IMR-90 (cell line): ENCODE measurements at regions not wholly inside any gene's neighbourhood (a gene's known extent, or its start where the extent isn't known, plus 50 kb on each side); places are given as distances from the start of the nearest gene placed in this dataset.

Experiments
- ATAC-seq: fragments of 200-7000 bp; cut with Tn5 transposase; 2 replicates; pipeline ENCODE4 v1.9.1; 2020; ENCODE audit warnings: low read depth, mild to moderate bottlenecking, moderate library complexity
- BruUV-seq: library from RNA; stranded (reverse); fragments of 400-500 nt; replicated peaks from 2 replicates; lab custom pipeline; 2021; lab: Mats Ljungman, UMichigan
- CTCF ChIA-PET: fragments of 300-600 bp; formaldehyde crosslinking; extraction: SDS; loops from one replicate; lab custom pipeline; 2021; ENCODE audit warnings: antibody characterized with exemption; lab: Yijun Ruan, JAX
- POLR2A ChIA-PET: fragments of 300-600 bp; sonication (Branson Sonifier 250); formaldehyde crosslinking; loops from one replicate; lab custom pipeline; 2022; ENCODE audit warnings: antibody characterized with exemption; ENCODE audit not compliant: unreplicated experiment; lab: Charles Lee
- DNase-seq: peaks from one replicate; pipeline ENCODE4 v3.0.0; 2013
- H2AFZ ChIP-seq: replicated peaks from 2 replicates; pipeline ENCODE3; 2013; ENCODE audit warnings: low read length, mild to moderate bottlenecking; ENCODE audit not compliant: poor library complexity
- H2AK5ac ChIP-seq: 2 replicates; pipeline ENCODE4 v1.6.1; 2013; ENCODE audit warnings: low read depth, low read length, inconsistent platforms
- H2AK9ac ChIP-seq: replicated peaks from 2 replicates; pipeline ENCODE3; 2013; ENCODE audit warnings: mild to moderate bottlenecking, low read depth, low read length, moderate library complexity; ENCODE audit not compliant: poor library complexity
- H2BK120ac ChIP-seq: 2 replicates; pipeline ENCODE4 v1.6.1; 2013; ENCODE audit warnings: low read depth, low read length, inconsistent platforms
- H2BK15ac ChIP-seq: 3 replicates; pipeline ENCODE4 v1.6.1; 2013; ENCODE audit warnings: low read depth, low read length, inconsistent platforms
- H2BK20ac ChIP-seq: 2 replicates; pipeline ENCODE4 v1.6.1; 2013; ENCODE audit warnings: low read depth, mild to moderate bottlenecking, inconsistent platforms, low read length, moderate library complexity
- H2BK5ac ChIP-seq: 2 replicates; pipeline ENCODE4 v1.6.1; 2013; ENCODE audit warnings: mild to moderate bottlenecking, low read depth, low read length, inconsistent platforms; ENCODE audit not compliant: poor library complexity, severe bottlenecking
- H3K14ac ChIP-seq: replicated peaks from 2 replicates; pipeline ENCODE4 v1.6.1; 2013; ENCODE audit warnings: low read depth, low read length, inconsistent platforms
- H3K18ac ChIP-seq: 2 replicates; pipeline ENCODE4 v1.6.1; 2013; ENCODE audit warnings: low read depth, low read length, control low read depth
- H3K23ac ChIP-seq: 2 replicates; pipeline ENCODE4 v1.6.1; 2013; ENCODE audit warnings: low read depth, low read length, inconsistent platforms
- H3K27ac ChIP-seq: 2 replicates; pipeline ENCODE4 v1.5.1; 2013; ENCODE audit warnings: mild to moderate bottlenecking, control low read depth, low read length; ENCODE audit not compliant: insufficient read depth
- H3K27me3 ChIP-seq: 2 replicates; pipeline ENCODE4 v1.6.1; 2013; ENCODE audit warnings: low read length; ENCODE audit not compliant: control insufficient read depth, insufficient read depth
- H3K36me3 ChIP-seq: 2 replicates; pipeline ENCODE4 v1.6.1; 2013; ENCODE audit warnings: low read length, mixed read lengths; ENCODE audit not compliant: control insufficient read depth, insufficient read depth
- H3K4ac ChIP-seq: 2 replicates; pipeline ENCODE4 v1.6.1; 2013; ENCODE audit warnings: low read depth, low read length, inconsistent platforms
- H3K4me1 ChIP-seq: 2 replicates; pipeline ENCODE4 v1.6.1; 2013; ENCODE audit warnings: low read length, mixed read lengths; ENCODE audit not compliant: control insufficient read depth, insufficient read depth
- H3K4me2 ChIP-seq: 2 replicates; pipeline ENCODE4 v1.6.1; 2013; ENCODE audit warnings: low read depth, mild to moderate bottlenecking, control low read depth, low read length, moderate library complexity
- H3K4me3 ChIP-seq: 2 replicates; pipeline ENCODE4 v1.5.1; 2013; ENCODE audit warnings: low read depth, mild to moderate bottlenecking, control low read depth, low read length, moderate library complexity; ENCODE audit not compliant: insufficient read depth
- H3K56ac ChIP-seq: 2 replicates; pipeline ENCODE4 v1.6.1; 2013; ENCODE audit warnings: low read length, inconsistent platforms; ENCODE audit not compliant: insufficient read depth; ENCODE audit errors: extremely low read depth
- H3K79me1 ChIP-seq, 2 experiments: 2 replicates each; pipeline ENCODE4 v1.6.1; 2013; ENCODE audit warnings: low read length in 2 of 2, inconsistent platforms in 1 of 2, low read depth in 1 of 2
- H3K9ac ChIP-seq: 2 replicates; pipeline ENCODE4 v1.6.1; 2013; ENCODE audit warnings: low read depth, low read length, control low read depth
- H3K9me1 ChIP-seq: 2 replicates; pipeline ENCODE4 v1.6.1; 2013; ENCODE audit warnings: low read length, inconsistent platforms; ENCODE audit not compliant: insufficient read depth
- H3K9me3 ChIP-seq: 2 replicates; pipeline ENCODE4 v1.6.1; 2013; ENCODE audit warnings: low read length; ENCODE audit not compliant: control insufficient read depth, insufficient read depth
- H4K20me1 ChIP-seq: 2 replicates; pipeline ENCODE4 v1.6.1; 2013; ENCODE audit warnings: low read length, inconsistent platforms; ENCODE audit not compliant: insufficient read depth
- H4K5ac ChIP-seq: 2 replicates; pipeline ENCODE4 v1.6.1; 2013; ENCODE audit warnings: mild to moderate bottlenecking, low read depth, low read length, control low read depth
- H4K8ac ChIP-seq, 2 experiments: 2 replicates each; pipeline ENCODE4 v1.6.1; 2013; ENCODE audit warnings: low read depth in 2 of 2, low read length in 2 of 2, control low read depth in 1 of 2, inconsistent platforms in 1 of 2
- H4K91ac ChIP-seq: 2 replicates; pipeline ENCODE4 v1.6.1; 2013; ENCODE audit warnings: low read depth, low read length, inconsistent platforms; ENCODE audit not compliant: insufficient read depth
- MAFK ChIP-seq: IDR thresholded peaks from 2 replicates; pipeline ENCODE4 v1.6.1; 2012; ENCODE audit warnings: low read depth, low read length, improper control_type of control experiment
- SMC3 ChIP-seq: fragments of 150-350 bp; IDR thresholded peaks from 2 replicates; pipeline ENCODE4 v1.6.1; 2016; ENCODE audit warnings: low read depth, mild to moderate bottlenecking, antibody characterized with exemption, low read length, moderate library complexity
- WGBS, 2 experiments: methylation state at CpG; one replicate each; pipeline versions ENCODE4 v1.1.5 to v1.1.7; 2013; ENCODE audit warnings: missing lambda C conversion rate in 2 of 2; ENCODE audit not compliant: insufficient read length in 1 of 2; ENCODE audit errors: extremely low coverage in 2 of 2; 5-methylcytosine and 5-hydroxymethylcytosine counted together
- dilution Hi-C: fragments of 300-500 bp; cut with HindIII; formaldehyde crosslinking; loops from one replicate; pipeline ENCODE4 v1.14.3; 2018; ENCODE audit warnings: low sequenced_read_pairs; ENCODE audit not compliant: unreplicated experiment
- in situ Hi-C: fragments of 300-500 bp; cut with MboI; formaldehyde crosslinking; loops from 3 replicates; pipeline ENCODE4 v1.14.3; 2019; ENCODE audit warnings: low sequenced_read_pairs, inconsistent platforms, mixed read lengths
- intact Hi-C: fragments of 100-400 bp; cut with micrococcal nuclease; formaldehyde crosslinking; loops from 2 replicates; pipeline ENCODE4 v1.10.0; 2022

DNA sequence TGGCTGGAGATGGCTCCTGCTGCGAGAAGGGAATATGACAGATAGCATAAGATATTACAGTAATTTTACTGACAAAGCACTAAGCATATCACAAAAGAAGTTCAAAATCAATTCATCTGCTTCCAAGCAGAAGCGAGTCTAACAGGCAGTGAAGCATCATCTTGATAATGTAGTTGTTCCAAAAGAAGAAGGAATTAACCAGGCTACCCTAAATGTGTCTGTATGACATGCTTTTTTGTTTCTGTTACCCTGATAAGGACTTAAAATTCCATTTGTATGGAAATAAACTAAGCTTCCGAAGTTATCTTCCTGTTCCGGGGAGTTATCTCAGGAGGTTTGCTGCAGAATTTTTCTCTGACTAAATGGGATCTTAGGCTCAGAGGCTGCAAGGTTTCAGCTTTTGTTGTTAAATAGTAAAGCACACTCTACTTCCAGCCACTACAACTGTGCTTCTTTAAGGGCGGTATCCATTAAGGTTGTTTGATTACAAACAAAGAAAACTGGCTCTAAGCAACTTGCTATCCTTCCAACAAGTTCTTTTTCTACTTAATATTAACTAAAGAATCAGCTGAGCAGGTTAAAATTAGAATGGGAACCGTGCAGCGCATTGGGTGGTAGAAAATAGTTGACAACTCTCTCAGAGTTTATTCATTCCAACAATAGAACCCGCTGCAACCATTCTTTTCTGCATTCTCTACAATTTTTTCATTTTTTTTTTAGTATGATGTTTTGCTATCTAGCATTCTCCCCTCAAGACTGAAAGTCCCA, 607.3 kb downstream of the UQCRFS1 start:
- intact Hi-C loops (no loop called here), dilution Hi-C loops (no loop called here), in situ Hi-C loops (no loop called here)
- Histone ChIP-seq H3K23ac (no peak overlapping the region), H2BK15ac (no peak overlapping the region), H3K4me3 (no peak overlapping the region), H2AFZ (no peak overlapping the region), H4K5ac (no peak overlapping the region), H3K18ac (no peak overlapping the region), H3K36me3 (no peaks in the 10 kb centered on the region), H3K4me1 (no peaks in the 10 kb centered on the region), H3K27ac (no peak overlapping the region), H3K4ac (no peak overlapping the region), H2BK20ac (no peak overlapping the region), H3K27me3 (no peaks in the 10 kb centered on the region), H3K56ac (no peak overlapping the region), H3K14ac (no peak overlapping the region), H2BK120ac (no peak overlapping the region), H3K9ac (no peak overlapping the region), H2AK5ac (no peak overlapping the region), H3K79me1 (no peaks in the 10 kb centered on the region), H4K8ac (no peak overlapping the region), H2AK9ac (no peak overlapping the region), H4K91ac (no peak overlapping the region), H2BK5ac (no peak overlapping the region), H3K9me3 (peaks cover 45% of the 10 kb centered on the region), H3K4me2 (no peak overlapping the region), H3K9me1 (no peaks in the 10 kb centered on the region), H4K20me1 (no peaks in the 10 kb centered on the region)
- BruUV-seq, result no TSS peak
- WGBS, 2 experiments, result no CpG with 5 or more reads among the region's 8 CpGs
- ChIA-PET POLR2A (no interaction called here), CTCF (no interaction called here)
- TF ChIP-seq MAFK (no peak), SMC3 (no peak)
- no peak for DNase-seq
- ATAC-seq, result no peak
